ENCODE measurements at regions not wholly inside any gene's neighbourhood (a gene's known extent, or its start where the extent isn't known, plus 50 kb on each side); places are given as distances from the start of the nearest gene placed in this dataset.
A peak's percentile ranks its signal among the peaks of the same experiment; 100 is the strongest.
"Not testable (repeated sequence)": the region's sequence is repeated elsewhere in the genome, so short reads cannot be mapped to it uniquely, and the experiment has no call there.

DNA sequence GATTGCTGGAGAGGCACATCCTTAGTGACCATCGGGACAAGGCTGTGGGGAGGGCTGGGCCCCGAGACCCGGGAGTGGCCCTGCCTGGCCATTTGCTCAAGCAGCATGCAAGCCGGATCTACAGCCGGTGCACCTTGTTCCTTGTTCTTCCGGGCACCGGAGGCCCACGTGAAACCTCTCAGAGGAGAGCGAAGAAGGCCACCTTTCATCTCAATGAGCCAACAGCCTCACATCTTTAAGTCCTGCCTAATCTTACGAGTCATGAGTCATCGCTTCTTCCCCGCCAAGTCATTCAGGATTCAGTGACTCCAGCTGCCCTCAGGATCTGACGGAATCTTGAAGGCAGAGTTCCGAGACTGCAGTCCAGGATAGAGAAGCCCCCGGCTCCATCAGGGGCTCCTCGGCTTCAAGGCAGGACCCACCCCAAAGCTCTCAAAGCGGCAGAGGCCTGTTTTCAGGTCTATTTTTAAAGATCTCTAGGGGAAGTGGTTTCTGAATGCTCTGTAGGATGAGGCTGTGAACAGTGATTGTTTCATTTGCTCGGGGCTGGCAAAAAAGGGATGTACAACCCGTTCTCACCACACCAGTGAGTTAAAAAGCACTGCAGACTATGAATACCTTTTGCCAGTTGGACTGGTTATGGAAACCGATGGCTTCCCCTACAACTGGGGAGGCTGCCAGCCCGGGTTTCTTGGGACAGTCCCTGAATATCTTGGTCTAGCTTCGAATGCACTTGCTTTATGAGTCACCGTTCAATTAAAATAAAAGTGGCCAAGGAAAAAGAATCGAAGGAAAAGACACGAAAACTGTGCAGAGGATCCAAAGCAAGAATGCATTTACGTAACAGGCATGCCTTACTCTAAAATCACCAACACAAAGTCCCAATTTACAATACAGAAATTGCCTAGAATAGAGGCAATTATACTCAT, 57.2 kb upstream of the ECHDC3 start:
- peak overlapping the region; percentile 82 for H3K27ac ChIP-seq
- peak overlapping the region; percentile 38 for H3K4me3 ChIP-seq
- H3K4me1 ChIP-seq = peaks cover 28% of the 10 kb centered on the region
- H3K9me3 ChIP-seq = no peaks in the 10 kb centered on the region
- no peaks in the 10 kb centered on the region for H3K36me3 ChIP-seq
- no peak for TF ChIP-seq CTCF (IDR thresholded peaks at IDR 0.05)
- H3K27me3 ChIP-seq = no peaks in the 10 kb centered on the region
- DNase-seq = peak; percentile 81
- intact Hi-C loops (cut with DNase I) = no loop called here
- peak; percentile 80 for ATAC-seq

DNA sequence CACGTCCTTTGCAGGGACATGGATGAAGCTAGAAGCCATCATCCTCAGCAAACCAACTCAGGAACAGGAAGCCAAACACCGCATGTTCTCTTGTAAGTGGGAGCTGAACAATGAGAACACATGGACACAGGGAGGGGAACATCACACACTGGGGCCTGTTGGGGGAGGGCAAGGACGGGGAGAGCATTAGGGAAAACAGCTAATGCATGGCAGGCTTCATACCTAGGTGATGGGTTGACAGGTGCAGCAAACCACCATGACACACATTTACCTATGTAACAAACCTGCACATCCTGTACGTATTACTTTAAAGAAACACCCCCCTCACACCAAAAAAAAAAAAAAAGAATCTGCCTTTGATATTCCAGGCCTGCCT, 57.9 kb upstream of the ECHDC3 start:
- H3K27me3 ChIP-seq; intact Hi-C loops (cut with DNase I); DNase-seq; H3K36me3 ChIP-seq; H3K9me3 ChIP-seq; ATAC-seq: not testable (repeated sequence)
- peak overlapping the region; percentile 82 for H3K27ac ChIP-seq
- peak overlapping the region; percentile 38 for H3K4me3 ChIP-seq
- peaks cover 28% of the 10 kb centered on the region for H3K4me1 ChIP-seq

DNA sequence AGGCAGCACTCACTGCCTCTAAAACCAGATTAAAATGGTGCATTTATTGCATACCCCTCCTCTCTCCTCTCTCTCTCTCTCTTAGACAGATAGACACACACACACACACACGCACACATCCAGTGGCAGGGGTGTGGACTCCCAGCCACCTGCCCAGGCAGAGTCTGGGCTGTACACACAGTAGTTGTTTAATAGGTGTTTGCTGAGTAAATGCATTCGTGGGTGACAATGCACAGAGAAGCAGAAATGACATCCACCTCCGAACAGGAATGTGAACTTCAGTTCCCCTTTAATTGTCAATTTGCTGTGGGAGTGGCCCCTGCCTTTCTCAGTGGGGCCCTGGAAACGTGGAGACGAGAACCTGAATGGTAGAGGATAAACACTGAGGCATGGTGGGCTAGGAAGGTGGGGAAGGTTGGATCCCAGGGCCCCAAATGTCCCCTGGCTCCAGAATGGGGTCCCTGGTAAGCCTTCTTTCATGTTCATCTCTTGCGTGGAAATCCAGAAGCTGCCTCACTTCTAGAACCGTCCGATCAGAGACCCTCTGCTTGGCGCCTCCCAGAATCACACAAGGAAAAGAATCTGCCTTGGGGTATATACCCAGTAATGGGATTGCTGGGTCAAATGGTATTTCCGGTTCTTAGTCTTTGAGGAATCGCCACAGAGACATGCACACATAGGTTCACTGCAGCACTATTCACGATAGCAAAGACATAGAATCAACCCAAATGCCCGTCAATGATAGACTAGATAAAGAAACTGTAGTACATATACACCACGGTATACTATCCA, 58.5 kb upstream of the ECHDC3 start:
- no peaks in the 10 kb centered on the region for H3K36me3 ChIP-seq
- H3K27ac ChIP-seq = no peak overlapping the region
- DNase-seq = no peak
- no peaks in the 10 kb centered on the region for H3K27me3 ChIP-seq
- intact Hi-C loops (cut with DNase I) = no loop called here
- TF ChIP-seq CTCF (IDR thresholded peaks at IDR 0.05) = no peak
- no peaks in the 10 kb centered on the region for H3K9me3 ChIP-seq
- peaks cover 28% of the 10 kb centered on the region for H3K4me1 ChIP-seq
- H3K4me3 ChIP-seq = no peak overlapping the region
- ATAC-seq = no peak

GRCh38 chr10:11682851-11683250, 59.3 kb upstream of the ECHDC3 start:
- TF ChIP-seq CTCF (IDR thresholded peaks at IDR 0.05) = no peak
- no peaks in the 10 kb centered on the region for H3K36me3 ChIP-seq
- no peak overlapping the region for H3K27ac ChIP-seq
- H3K4me1 ChIP-seq = peaks cover 28% of the 10 kb centered on the region
- intact Hi-C loops (cut with DNase I) = no loop called here
- no peaks in the 10 kb centered on the region for H3K27me3 ChIP-seq
- H3K4me3 ChIP-seq = no peak overlapping the region
- ATAC-seq = no peak
- no peak for DNase-seq
- H3K9me3 ChIP-seq = no peaks in the 10 kb centered on the region

- Histone ChIP-seq H3K27ac (no peak overlapping the region), H3K27me3 (no peaks in the 10 kb centered on the region), H3K9me3 (no peaks in the 10 kb centered on the region), H3K4me3 (no peak overlapping the region), H3K4me1 (peaks cover 28% of the 10 kb centered on the region), H3K36me3 (no peaks in the 10 kb centered on the region)
- intact Hi-C loops (cut with DNase I) = no loop called here
- no peak for TF ChIP-seq CTCF (IDR thresholded peaks at IDR 0.05)
- DNase-seq = no peak
- ATAC-seq = no peak
Measured at GRCh38 chr10:11682267-11682683, 59.9 kb upstream of the ECHDC3 start.

GRCh38 chr10:11680496-11680895, 61.7 kb upstream of the ECHDC3 start:
- Histone ChIP-seq H3K4me3 (no peak overlapping the region), H3K4me1 (peaks cover 24% of the 10 kb centered on the region), H3K36me3 (no peaks in the 10 kb centered on the region), H3K27ac (no peak overlapping the region), H3K9me3 (no peaks in the 10 kb centered on the region), H3K27me3 (no peaks in the 10 kb centered on the region)
- DNase-seq (no peak), ATAC-seq (no peak)
- TF ChIP-seq CTCF (IDR thresholded peaks at IDR 0.05) = no peak
- intact Hi-C loops (cut with DNase I) = no loop called here
